ENCODE measurements at regions not wholly inside any gene's neighbourhood (a gene's known extent, or its start where the extent isn't known, plus 50 kb on each side); places are given as distances from the start of the nearest gene placed in this dataset.
A peak's percentile ranks its signal among the peaks of the same experiment; 100 is the strongest.

DNA sequence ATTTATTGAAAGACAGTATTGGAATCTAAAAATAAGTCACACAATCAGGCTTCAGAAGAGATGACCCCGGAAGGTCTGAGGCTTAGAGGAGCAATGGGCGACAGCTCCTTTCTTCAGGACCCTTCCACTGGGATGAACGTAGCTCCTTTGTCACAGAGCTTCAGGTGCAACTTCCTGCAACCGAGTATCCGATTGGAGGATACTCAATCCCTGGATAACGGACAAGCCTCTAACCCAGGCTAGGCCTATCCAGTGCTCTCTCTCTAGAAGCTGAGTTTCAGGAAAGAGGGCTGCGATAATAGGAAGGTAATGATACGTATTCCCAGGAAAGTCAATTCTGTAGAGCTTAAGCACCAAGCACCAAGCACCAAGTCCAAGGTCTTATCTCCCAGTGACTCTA is 349.4 kb upstream of the NPSR1 start (continued):
- no peak for TF ChIP-seq POLR2AphosphoS5 (IDR thresholded peaks at IDR 0.05; ENCODE audit: low read depth)
- TF ChIP-seq, protein P1, sequence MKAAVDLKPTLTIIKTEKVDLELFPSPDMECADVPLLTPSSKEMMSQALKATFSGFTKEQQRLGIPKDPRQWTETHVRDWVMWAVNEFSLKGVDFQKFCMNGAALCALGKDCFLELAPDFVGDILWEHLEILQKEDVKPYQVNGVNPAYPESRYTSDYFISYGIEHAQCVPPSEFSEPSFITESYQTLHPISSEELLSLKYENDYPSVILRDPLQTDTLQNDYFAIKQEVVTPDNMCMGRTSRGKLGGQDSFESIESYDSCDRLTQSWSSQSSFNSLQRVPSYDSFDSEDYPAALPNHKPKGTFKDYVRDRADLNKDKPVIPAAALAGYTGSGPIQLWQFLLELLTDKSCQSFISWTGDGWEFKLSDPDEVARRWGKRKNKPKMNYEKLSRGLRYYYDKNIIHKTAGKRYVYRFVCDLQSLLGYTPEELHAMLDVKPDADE (IDR thresholded peaks at IDR 0.05) = no peak

DNA sequence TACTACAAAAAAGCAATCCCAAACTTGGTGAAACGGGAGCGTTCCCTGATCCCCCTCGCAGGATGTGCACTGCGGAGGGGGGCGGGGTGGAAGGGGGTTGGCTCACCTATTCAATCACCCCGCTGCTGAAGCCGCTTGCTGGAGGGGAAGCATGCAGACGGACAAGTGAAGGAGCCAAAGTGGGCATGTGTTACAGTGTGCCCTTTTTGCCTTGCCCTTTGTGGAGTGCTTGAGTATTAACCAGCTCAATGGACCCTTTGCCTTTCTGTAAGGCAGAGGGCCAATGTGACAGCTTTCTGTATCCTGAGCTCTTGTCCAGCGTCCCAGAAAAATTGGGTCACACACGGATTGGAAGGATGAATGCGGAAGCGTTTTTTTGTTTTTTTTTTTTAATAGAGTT is 348.9 kb upstream of the NPSR1 start:
- Mint-ChIP-seq H3K9me3 (peaks cover 22% of the 10 kb centered on the region), H3K4me1 (no peaks in the 10 kb centered on the region; the same call in 2 of the 3 replicates), H3K36me3 (ENCODE audit: low read depth) (peaks cover 18% of the 10 kb centered on the region; the same call in 2 of the 3 replicates), H3K27ac (no peak overlapping the region), H3K27me3 (ENCODE audit: insufficient read depth, low read depth, poor library complexity) (no peaks in the 10 kb centered on the region), H3K4me3 (no peak overlapping the region)
- no peak overlapping the region for H3K27ac ChIP-seq (ENCODE audit: low read depth)
- no peak overlapping the region for H3K4me3 ChIP-seq
- H3K27me3 ChIP-seq (ENCODE audit: insufficient read depth) = no peaks in the 10 kb centered on the region
- H3K9me2 ChIP-seq (ENCODE audit: insufficient read depth) = no peaks in the 10 kb centered on the region
- no peaks in the 10 kb centered on the region for H3K79me2 ChIP-seq (replicated peaks; ENCODE audit: insufficient read depth)
- H2AFZ ChIP-seq = peak overlapping the region; percentile 56; the same call in 1 of the 2 replicates
- H4K20me1 ChIP-seq (replicated peaks; ENCODE audit: insufficient read depth) = no peaks in the 10 kb centered on the region
- peak; percentile 14 for DNase-seq (ENCODE audit: low spot score)
- no peaks in the 10 kb centered on the region for H3K4me1 ChIP-seq (ENCODE audit: insufficient read depth)
- TF ChIP-seq NANOG (IDR thresholded peaks at IDR 0.05; ENCODE audit: borderline replicate concordance) (no peak), ZNF331 (CRISPR knock-in tag; IDR thresholded peaks at IDR 0.05; ENCODE audit: low read depth) (no peak), STAT1 (IDR thresholded peaks at IDR 0.05; ENCODE audit: unreplicated experiment) (no peak), EZH2 (IDR thresholded peaks at IDR 0.05; ENCODE audit: low read depth, unreplicated experiment) (no peak), CREB1 (CRISPR knock-in tag; IDR thresholded peaks at IDR 0.05; ENCODE audit: low read depth) (no peak), JUNB (IDR thresholded peaks at IDR 0.05; ENCODE audit: unreplicated experiment) (no peak), EZH2phosphoT487 (IDR thresholded peaks at IDR 0.05; ENCODE audit: unreplicated experiment) (no peak), ZNF114 (CRISPR knock-in tag; IDR thresholded peaks at IDR 0.05) (no peak), POLR2AphosphoS5 (IDR thresholded peaks at IDR 0.05; ENCODE audit: low read depth) (no peak)
- TF ChIP-seq, protein P1 (IDR thresholded peaks at IDR 0.05) = no peak
- no peak overlapping the region for H3K4me2 ChIP-seq
- H3K36me3 ChIP-seq (ENCODE audit: insufficient read depth) = no peaks in the 10 kb centered on the region; the same call in 1 of the 2 replicates
- no peaks in the 10 kb centered on the region for H3F3A ChIP-seq (replicated peaks; ENCODE audit: low read depth)
- no peak for ATAC-seq

DNA sequence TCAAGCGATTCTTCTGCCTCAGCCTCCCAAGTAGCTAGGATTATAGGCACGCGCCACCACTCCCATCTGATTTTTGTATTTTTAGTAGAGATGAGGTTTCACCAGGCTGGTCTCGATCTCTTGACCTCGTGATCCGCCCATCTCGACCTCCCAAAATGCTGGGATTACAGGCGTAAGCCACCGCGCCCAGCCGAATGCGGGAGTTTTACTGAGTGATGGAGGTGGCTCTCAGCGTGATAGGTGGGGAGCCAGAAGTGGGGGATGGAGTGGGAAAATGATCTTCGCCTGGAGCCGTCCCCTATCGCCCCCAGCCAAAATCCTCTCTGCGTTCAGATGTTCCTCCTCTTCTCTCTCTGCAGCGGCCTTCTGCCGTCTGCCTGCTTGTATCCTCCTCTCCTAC is 348.4 kb upstream of the NPSR1 start:
- H3F3A ChIP-seq (replicated peaks; ENCODE audit: low read depth) = no peaks in the 10 kb centered on the region
- no peak overlapping the region for H3K4me3 ChIP-seq
- Mint-ChIP-seq H3K36me3 (ENCODE audit: low read depth) (peaks cover 18% of the 10 kb centered on the region; the same call in 2 of the 3 replicates), H3K27ac (no peak overlapping the region), H3K4me3 (no peak overlapping the region), H3K9me3 (peaks cover 22% of the 10 kb centered on the region), H3K27me3 (ENCODE audit: insufficient read depth, low read depth, poor library complexity) (no peaks in the 10 kb centered on the region), H3K4me1 (no peaks in the 10 kb centered on the region; the same call in 2 of the 3 replicates)
- H3K27ac ChIP-seq (ENCODE audit: low read depth) = no peak overlapping the region
- H3K27me3 ChIP-seq (ENCODE audit: insufficient read depth) = no peaks in the 10 kb centered on the region
- no peaks in the 10 kb centered on the region for H4K20me1 ChIP-seq (replicated peaks; ENCODE audit: insufficient read depth)
- no peaks in the 10 kb centered on the region for H3K4me1 ChIP-seq (ENCODE audit: insufficient read depth)
- DNase-seq (ENCODE audit: low spot score) (no peak), ATAC-seq (no peak)
- H3K79me2 ChIP-seq (replicated peaks; ENCODE audit: insufficient read depth) = no peaks in the 10 kb centered on the region
- H3K4me2 ChIP-seq = no peak overlapping the region
- no peak overlapping the region for H2AFZ ChIP-seq
- H3K36me3 ChIP-seq (ENCODE audit: insufficient read depth) = no peaks in the 10 kb centered on the region; the same call in 1 of the 2 replicates
- no peaks in the 10 kb centered on the region for H3K9me2 ChIP-seq (ENCODE audit: insufficient read depth)
- TF ChIP-seq ZNF114 (CRISPR knock-in tag; IDR thresholded peaks at IDR 0.05) = no peak
- no peak for TF ChIP-seq STAT1 (IDR thresholded peaks at IDR 0.05; ENCODE audit: unreplicated experiment)
- TF ChIP-seq, protein P2, sequence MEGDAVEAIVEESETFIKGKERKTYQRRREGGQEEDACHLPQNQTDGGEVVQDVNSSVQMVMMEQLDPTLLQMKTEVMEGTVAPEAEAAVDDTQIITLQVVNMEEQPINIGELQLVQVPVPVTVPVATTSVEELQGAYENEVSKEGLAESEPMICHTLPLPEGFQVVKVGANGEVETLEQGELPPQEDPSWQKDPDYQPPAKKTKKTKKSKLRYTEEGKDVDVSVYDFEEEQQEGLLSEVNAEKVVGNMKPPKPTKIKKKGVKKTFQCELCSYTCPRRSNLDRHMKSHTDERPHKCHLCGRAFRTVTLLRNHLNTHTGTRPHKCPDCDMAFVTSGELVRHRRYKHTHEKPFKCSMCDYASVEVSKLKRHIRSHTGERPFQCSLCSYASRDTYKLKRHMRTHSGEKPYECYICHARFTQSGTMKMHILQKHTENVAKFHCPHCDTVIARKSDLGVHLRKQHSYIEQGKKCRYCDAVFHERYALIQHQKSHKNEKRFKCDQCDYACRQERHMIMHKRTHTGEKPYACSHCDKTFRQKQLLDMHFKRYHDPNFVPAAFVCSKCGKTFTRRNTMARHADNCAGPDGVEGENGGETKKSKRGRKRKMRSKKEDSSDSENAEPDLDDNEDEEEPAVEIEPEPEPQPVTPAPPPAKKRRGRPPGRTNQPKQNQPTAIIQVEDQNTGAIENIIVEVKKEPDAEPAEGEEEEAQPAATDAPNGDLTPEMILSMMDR (conservative IDR thresholded peaks at IDR 0.05; ENCODE audit: low read depth in 2 of 2) = no peak
- TF ChIP-seq JUNB (IDR thresholded peaks at IDR 0.05; ENCODE audit: unreplicated experiment) = no peak

Data from GM23338 (cell line).